Bronchial epithelial cell (primary cell): ENCODE measurements at regions not wholly inside any gene's neighbourhood (a gene's known extent, or its start where the extent isn't known, plus 50 kb on each side); places are given as distances from the start of the nearest gene placed in this dataset.

Source experiments
- DNase-seq: peaks from one replicate; pipeline ENCODE4 v3.0.0-alpha.2; 2010; ENCODE audit warnings: low read depth
- FAIRE-seq: peaks from 2 replicates; lab custom pipeline; 2011; peaks lifted over from hg19 to GRCh38; lab: Jason Lieb, UNC
- H3K27me3 ChIP-seq: 2 replicates; pipeline ENCODE4 v1.5.1; 2011; ENCODE audit warnings: low read length; ENCODE audit not compliant: control insufficient read depth, insufficient read depth
- H3K36me3 ChIP-seq: 2 replicates; pipeline ENCODE4 v1.5.1; 2011; ENCODE audit warnings: low read length; ENCODE audit not compliant: control insufficient read depth, insufficient read depth
- H3K4me3 ChIP-seq: 2 replicates; pipeline ENCODE4 v1.5.1; 2011; ENCODE audit warnings: mild to moderate bottlenecking, low read depth, low read length, control low read depth
- CTCF ChIP-seq: IDR thresholded peaks from 2 replicates; pipeline ENCODE4 v1.5.1; 2011; ENCODE audit warnings: mild to moderate bottlenecking, moderate library complexity, low read length, control low read depth, inconsistent platforms; ENCODE audit not compliant: insufficient read depth, severe bottlenecking

GRCh38 chr13:42400188-42400833 lies 128.4 kb downstream of the AKAP11 start:
- peak; percentile 62 for FAIRE-seq

GRCh38 chr13:42401376-42401775 lies 129.4 kb downstream of the AKAP11 start:
- FAIRE-seq = no peak
- peak; percentile 76 for DNase-seq
- Histone ChIP-seq H3K27me3 (no peaks in the 10 kb centered on the region), H3K4me3 (no peak overlapping the region), H3K36me3 (no peaks in the 10 kb centered on the region)
- TF ChIP-seq CTCF = no peak

More at GRCh38 chr13:42400188-42400833, 128.4 kb downstream of the AKAP11 start:
- Histone ChIP-seq H3K36me3 (no peaks in the 10 kb centered on the region), H3K27me3 (no peaks in the 10 kb centered on the region), H3K4me3 (no peak overlapping the region)
- no peak for TF ChIP-seq CTCF
- no peak for DNase-seq

- no peak for TF ChIP-seq CTCF
- H3K36me3 ChIP-seq = no peaks in the 10 kb centered on the region
- peak; percentile 85 for DNase-seq
- H3K4me3 ChIP-seq = no peak overlapping the region
- no peaks in the 10 kb centered on the region for H3K27me3 ChIP-seq
- FAIRE-seq = no peak
Measured at GRCh38 chr13:42405665-42406390, 133.9 kb downstream of the AKAP11 start.

GRCh38 chr13:42409075-42409474 lies 137.1 kb downstream of the AKAP11 start:
- Histone ChIP-seq H3K4me3 (no peak overlapping the region), H3K27me3 (no peaks in the 10 kb centered on the region), H3K36me3 (no peaks in the 10 kb centered on the region)
- no peak for FAIRE-seq
- TF ChIP-seq CTCF = no peak
- no peak for DNase-seq

GRCh38 chr13:42409551-42409950 lies 137.6 kb downstream of the AKAP11 start:
- no peak for TF ChIP-seq CTCF
- Histone ChIP-seq H3K27me3 (no peaks in the 10 kb centered on the region), H3K36me3 (no peaks in the 10 kb centered on the region), H3K4me3 (no peak overlapping the region)
- DNase-seq (no peak), FAIRE-seq (no peak)
